ENCODE measurements at regions not wholly inside any gene's neighbourhood (a gene's known extent, or its start where the extent isn't known, plus 50 kb on each side); places are given as distances from the start of the nearest gene placed in this dataset.

GRCh38 chr10:106011250-106011649, 1153.3 kb downstream of the SORCS1 start:
- TF ChIP-seq CTCF (IDR thresholded peaks at IDR 0.05; ENCODE audit: low read length) (no peak), EZH2phosphoT487 (IDR thresholded peaks at IDR 0.05; ENCODE audit: low read length) (no peak), EZH2 (optimal IDR thresholded peaks at IDR 0.05; ENCODE audit: low read depth, low read length) (no peak)
- Histone ChIP-seq H2AFZ (ENCODE audit: low read length) (no peak overlapping the region), H3K9me3 (replicated peaks; ENCODE audit: insufficient read depth, low read length) (no peaks in the 10 kb centered on the region), H3K36me3 (replicated peaks; ENCODE audit: insufficient read depth, low read length) (no peaks in the 10 kb centered on the region), H4K20me1 (ENCODE audit: insufficient read depth, low read length) (no peaks in the 10 kb centered on the region), H3F3A (ENCODE audit: insufficient read depth, low read length) (no peaks in the 10 kb centered on the region), H3K27ac (ENCODE audit: low read length) (no peak overlapping the region), H3K79me2 (ENCODE audit: low read length) (no peaks in the 10 kb centered on the region), H3K9ac (ENCODE audit: low read length) (no peak overlapping the region), H3K4me2 (ENCODE audit: low read depth, low read length) (no peak overlapping the region), H3K9me2 (replicated peaks; ENCODE audit: insufficient read depth, low read length) (no peaks in the 10 kb centered on the region), H3K4me1 (ENCODE audit: low read length) (no peaks in the 10 kb centered on the region), H3K27me3 (replicated peaks; ENCODE audit: insufficient read depth, low read length) (no peaks in the 10 kb centered on the region), H3K4me3 (ENCODE audit: low read length) (no peak overlapping the region)
- no peak for DNase-seq

- Histone ChIP-seq H3K4me3 (ENCODE audit: low read length) (no peak overlapping the region), H2AFZ (ENCODE audit: low read length) (no peak overlapping the region), H3K9me2 (replicated peaks; ENCODE audit: insufficient read depth, low read length) (no peaks in the 10 kb centered on the region), H3K36me3 (replicated peaks; ENCODE audit: insufficient read depth, low read length) (no peaks in the 10 kb centered on the region), H3K9me3 (replicated peaks; ENCODE audit: insufficient read depth, low read length) (no peaks in the 10 kb centered on the region), H3K9ac (ENCODE audit: low read length) (no peak overlapping the region), H3K27ac (ENCODE audit: low read length) (no peak overlapping the region), H4K20me1 (ENCODE audit: insufficient read depth, low read length) (no peaks in the 10 kb centered on the region), H3K4me2 (ENCODE audit: low read depth, low read length) (no peak overlapping the region), H3K27me3 (replicated peaks; ENCODE audit: insufficient read depth, low read length) (no peaks in the 10 kb centered on the region), H3K79me2 (ENCODE audit: low read length) (no peaks in the 10 kb centered on the region), H3K4me1 (ENCODE audit: low read length) (no peaks in the 10 kb centered on the region), H3F3A (ENCODE audit: insufficient read depth, low read length) (no peaks in the 10 kb centered on the region)
- DNase-seq, result no peak
- no peak for TF ChIP-seq CTCF (IDR thresholded peaks at IDR 0.05; ENCODE audit: low read length)
- TF ChIP-seq EZH2 (optimal IDR thresholded peaks at IDR 0.05; ENCODE audit: low read depth, low read length), result no peak
Measured at GRCh38 chr10:106000721-106001120, 1163.8 kb downstream of the SORCS1 start.

DNA sequence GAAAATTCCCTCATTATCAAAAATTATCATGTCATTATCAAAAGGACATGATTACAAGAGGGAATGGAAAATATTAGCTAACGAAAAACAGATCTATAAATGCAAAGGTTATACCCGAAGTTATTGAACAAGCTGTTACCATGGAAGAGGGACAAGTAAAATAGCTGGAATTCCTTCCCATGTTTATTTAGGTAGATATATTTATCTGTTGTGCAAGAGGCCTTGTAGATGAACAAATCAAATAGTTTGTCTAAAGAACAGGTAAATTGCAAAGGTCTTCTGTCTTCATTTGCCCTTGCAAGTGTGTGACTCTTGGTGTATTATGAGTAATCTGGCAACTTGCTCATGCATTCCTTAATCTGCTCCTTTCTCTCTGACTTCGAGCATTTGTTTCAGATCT, 1170.9 kb downstream of the SORCS1 start:
- Histone ChIP-seq H3K9me3 (replicated peaks; ENCODE audit: insufficient read depth, low read length) (no peaks in the 10 kb centered on the region), H3K79me2 (ENCODE audit: low read length) (no peaks in the 10 kb centered on the region), H3K27ac (ENCODE audit: low read length) (no peak overlapping the region), H3K27me3 (replicated peaks; ENCODE audit: insufficient read depth, low read length) (no peaks in the 10 kb centered on the region), H3K4me2 (ENCODE audit: low read depth, low read length) (no peak overlapping the region), H3K4me1 (ENCODE audit: low read length) (no peaks in the 10 kb centered on the region), H4K20me1 (ENCODE audit: insufficient read depth, low read length) (no peaks in the 10 kb centered on the region), H3F3A (ENCODE audit: insufficient read depth, low read length) (no peaks in the 10 kb centered on the region), H3K9me2 (replicated peaks; ENCODE audit: insufficient read depth, low read length) (no peaks in the 10 kb centered on the region), H3K9ac (ENCODE audit: low read length) (no peak overlapping the region), H3K4me3 (ENCODE audit: low read length) (no peak overlapping the region), H2AFZ (ENCODE audit: low read length) (no peak overlapping the region), H3K36me3 (replicated peaks; ENCODE audit: insufficient read depth, low read length) (no peaks in the 10 kb centered on the region)
- no peak for TF ChIP-seq EZH2 (optimal IDR thresholded peaks at IDR 0.05; ENCODE audit: low read depth, low read length)
- no peak for TF ChIP-seq EZH2phosphoT487 (IDR thresholded peaks at IDR 0.05; ENCODE audit: low read length)
- TF ChIP-seq CTCF (IDR thresholded peaks at IDR 0.05; ENCODE audit: low read length), result no peak
- DNase-seq, result no peak

Measured in MM.1S (cell line).